H1 (cell line): ENCODE measurements at regions not wholly inside any gene's neighbourhood (a gene's known extent, or its start where the extent isn't known, plus 50 kb on each side); places are given as distances from the start of the nearest gene placed in this dataset.
A peak's percentile ranks its signal among the peaks of the same experiment; 100 is the strongest.

Experiments used
- CTCF ChIA-PET: fragments of 300-600 bp; sonication (Branson Sonifier 250); formaldehyde crosslinking; loops from one replicate; lab custom pipeline; 2021; ENCODE audit not compliant: partially characterized antibody; lab: Charles Lee
- POLR2A ChIA-PET: fragments of 300-600 bp; sonication (Branson Sonifier 250); formaldehyde crosslinking; loops from one replicate; lab custom pipeline; 2021; ENCODE audit warnings: inconsistent platforms; ENCODE audit not compliant: partially characterized antibody; lab: Charles Lee
- DNase-seq, 2 experiments: peaks; one replicate each; pipeline versions ENCODE4 v3.0.0 to v3.0.0-alpha.2; 2010 to 2022; ENCODE audit warnings: low spot score in 2 of 2, low read depth in 1 of 2, mixed read lengths in 1 of 2
- FAIRE-seq: peaks from 2 replicates; lab custom pipeline; 2011; peaks lifted over from hg19 to GRCh38; lab: Jason Lieb, UNC
- H2AFZ ChIP-seq: 2 replicates; pipeline ENCODE4 v1.8.1; 2012; ENCODE audit warnings: low read length, inconsistent platforms
- H2AK5ac ChIP-seq: 2 replicates; pipeline ENCODE4 v1.6.1; 2013; ENCODE audit warnings: low read depth, low read length
- H2BK120ac ChIP-seq: replicated peaks from 2 replicates; pipeline ENCODE3; 2013; ENCODE audit warnings: low read depth, low read length, inconsistent platforms
- H2BK12ac ChIP-seq: 2 replicates; pipeline ENCODE4 v1.6.1; 2013; ENCODE audit warnings: low read depth, low read length
- H2BK15ac ChIP-seq: 2 replicates; pipeline ENCODE4 v1.6.1; 2013; ENCODE audit warnings: low read length
- H2BK20ac ChIP-seq: 2 replicates; pipeline ENCODE4 v1.6.1; 2013; ENCODE audit warnings: low read length
- H2BK5ac ChIP-seq: 2 replicates; pipeline ENCODE4 v1.6.1; 2013; ENCODE audit warnings: low read depth, low read length
- H3K14ac ChIP-seq: 2 replicates; pipeline ENCODE4 v1.6.1; 2013; ENCODE audit warnings: inconsistent platforms; ENCODE audit not compliant: insufficient read length
- H3K18ac ChIP-seq: 2 replicates; pipeline ENCODE4 v1.6.1; 2013; ENCODE audit warnings: low read length; ENCODE audit errors: extremely low read depth
- H3K23ac ChIP-seq: 2 replicates; pipeline ENCODE4 v1.6.1; 2013; ENCODE audit warnings: inconsistent platforms; ENCODE audit not compliant: insufficient read length
- H3K23me2 ChIP-seq: 2 replicates; pipeline ENCODE4 v1.6.1; 2013; ENCODE audit warnings: low read depth, low read length
- H3K27ac ChIP-seq: 2 replicates; pipeline ENCODE4 v1.6.1; 2011; ENCODE audit warnings: low read depth, low read length, inconsistent platforms
- H3K27me3 ChIP-seq, 4 experiments: replicated peaks in 1 of 4; 1 replicate in 1 of 4; 2 replicates in 3 of 4; pipeline versions ENCODE4 v1.6.1 to v1.8.1; 2011 to 2013; ENCODE audit warnings: low read length in 3 of 4, mild to moderate bottlenecking in 3 of 4, inconsistent platforms in 2 of 4, mixed read lengths in 2 of 4, moderate library complexity in 1 of 4; ENCODE audit not compliant: control insufficient read depth in 3 of 4, insufficient read depth in 3 of 4; ENCODE audit errors: extremely low read depth in 1 of 4
- H3K36me3 ChIP-seq, 4 experiments: 2 replicates each; pipeline versions ENCODE4 v1.6.1 to v1.8.1; 2011 to 2013; ENCODE audit warnings: mild to moderate bottlenecking in 4 of 4, low read length in 3 of 4, moderate library complexity in 2 of 4, control low read depth in 1 of 4, inconsistent platforms in 1 of 4; ENCODE audit not compliant: insufficient read depth in 4 of 4, control insufficient read depth in 2 of 4
- H3K4ac ChIP-seq: replicated peaks from 2 replicates; pipeline ENCODE3; 2013; ENCODE audit warnings: low read length, low read depth, mixed read lengths, inconsistent platforms; ENCODE audit not compliant: insufficient read length
- H3K4me1 ChIP-seq, 4 experiments: replicated peaks in 1 of 4; 1 replicate in 1 of 4; 2 replicates in 3 of 4; pipeline versions ENCODE4 v1.6.1 to v1.8.1; 2011 to 2013; ENCODE audit warnings: low read length in 3 of 4, inconsistent platforms in 2 of 4, mixed read lengths in 1 of 4; ENCODE audit not compliant: insufficient read depth in 4 of 4, control insufficient read depth in 3 of 4
- H3K4me2 ChIP-seq, 2 experiments: 2 replicates each; pipeline versions ENCODE4 v1.6.1 to v1.8.1; 2011 to 2013; ENCODE audit warnings: low read depth in 2 of 2, low read length in 2 of 2, control low read depth in 1 of 2, inconsistent platforms in 1 of 2, mild to moderate bottlenecking in 1 of 2; ENCODE audit not compliant: insufficient read depth in 1 of 2
- H3K4me3 ChIP-seq, 4 experiments: fragments of 200-600, 300-600 bp in 1 of 4; sonication (generic), shearing (Covaris generic), sonication (Bioruptor Twin) in 1 of 4; 2 replicates each; pipeline versions ENCODE4 v1.5.1 to v1.8.1; 2011 to 2016; ENCODE audit warnings: low read length in 4 of 4, low read depth in 3 of 4, control low read depth in 2 of 4, inconsistent platforms in 2 of 4, mild to moderate bottlenecking in 2 of 4, mixed read lengths in 1 of 4, moderate library complexity in 1 of 4; ENCODE audit not compliant: insufficient read depth in 2 of 4; ENCODE audit errors: extremely low read depth in 1 of 4
- H3K56ac ChIP-seq: replicated peaks from 2 replicates; pipeline ENCODE3; 2013; ENCODE audit warnings: low read depth, mild to moderate bottlenecking, mixed read lengths, low read length, inconsistent platforms; ENCODE audit not compliant: insufficient read length
- H3K79me1 ChIP-seq: 2 replicates; pipeline ENCODE4 v1.6.1; 2013; ENCODE audit warnings: low read depth, low read length, control low read depth
- H3K79me2 ChIP-seq, 2 experiments: 2 replicates each; pipeline versions ENCODE4 v1.6.1 to v1.8.1; 2012 to 2013; ENCODE audit warnings: low read length in 2 of 2, mild to moderate bottlenecking in 2 of 2, inconsistent platforms in 1 of 2; ENCODE audit not compliant: insufficient read depth in 2 of 2, control insufficient read depth in 1 of 2
- H3K9ac ChIP-seq, 4 experiments: replicated peaks in 1 of 4; 1 replicate in 1 of 4; 2 replicates in 3 of 4; pipeline versions ENCODE4 v1.6.1 to v1.8.1; 2011 to 2013; ENCODE audit warnings: low read depth in 3 of 4, low read length in 3 of 4, control low read depth in 2 of 4, mild to moderate bottlenecking in 2 of 4, moderate library complexity in 2 of 4, inconsistent platforms in 1 of 4; ENCODE audit errors: extremely low read depth in 1 of 4
- H3K9me3 ChIP-seq, 2 experiments: 2 replicates each; pipeline versions ENCODE4 v1.6.1 to v1.8.1; 2012 to 2013; ENCODE audit warnings: mild to moderate bottlenecking in 2 of 2, moderate library complexity in 2 of 2, control low read depth in 1 of 2, inconsistent platforms in 1 of 2, low read depth in 1 of 2, low read length in 1 of 2, mixed read lengths in 1 of 2; ENCODE audit not compliant: insufficient read depth in 2 of 2
- H4K20me1 ChIP-seq, 2 experiments: replicated peaks in 1 of 2; 2 replicates each; pipeline versions ENCODE3 to v1.8.1; 2011 to 2013; ENCODE audit warnings: inconsistent platforms in 2 of 2, low read length in 2 of 2, mild to moderate bottlenecking in 1 of 2; ENCODE audit not compliant: insufficient read depth in 2 of 2, control insufficient read depth in 1 of 2
- H4K5ac ChIP-seq: 2 replicates; pipeline ENCODE4 v1.6.1; 2013; ENCODE audit warnings: low read length, low read depth, mixed read lengths, inconsistent platforms; ENCODE audit not compliant: insufficient read length
- H4K8ac ChIP-seq: 2 replicates; pipeline ENCODE4 v1.8.0; 2013; ENCODE audit warnings: mild to moderate bottlenecking, moderate library complexity, low read length, inconsistent platforms; ENCODE audit not compliant: insufficient read depth; ENCODE audit errors: extremely low read depth
- H4K91ac ChIP-seq: replicated peaks from 2 replicates; pipeline ENCODE3; 2013; ENCODE audit warnings: low read length, mixed read lengths, inconsistent platforms; ENCODE audit not compliant: insufficient read length
- BRCA1 ChIP-seq: IDR thresholded peaks from 2 replicates; pipeline ENCODE4 v1.6.1; 2012; ENCODE audit warnings: low read depth, low read length, improper control_type of control experiment
- RFX5 ChIP-seq: IDR thresholded peaks from 2 replicates; pipeline ENCODE4 v1.6.1; 2011; ENCODE audit warnings: low read depth, low read length, improper control_type of control experiment, borderline replicate concordance
- SIRT6 ChIP-seq: IDR thresholded peaks from one replicate; pipeline ENCODE4 v1.7.1; 2012; ENCODE audit warnings: low read length, inconsistent platforms
- SP1 ChIP-seq: IDR thresholded peaks from 2 replicates; pipeline ENCODE4 v1.6.1; 2011; ENCODE audit warnings: low read depth, low read length
- SP4 ChIP-seq: IDR thresholded peaks from 2 replicates; pipeline ENCODE4 v1.6.1; 2012; ENCODE audit warnings: low read length, inconsistent platforms
- SRF ChIP-seq: IDR thresholded peaks from 2 replicates; pipeline ENCODE4 v1.6.1; 2011; ENCODE audit warnings: mild to moderate bottlenecking, low read depth, low read length, moderate library complexity
- TBP ChIP-seq: IDR thresholded peaks from 2 replicates; pipeline ENCODE4 v1.6.1; 2011; ENCODE audit warnings: low read depth, low read length, improper control_type of control experiment
- WGBS, 2 experiments: shearing (Covaris generic) in 1 of 2; methylation state at CpG; one replicate each; pipeline versions ENCODE4 v1.1.6 to v1.1.7; 2013 to 2015; ENCODE audit warnings: low lambda C conversion rate in 2 of 2, mixed read lengths in 2 of 2, inconsistent platforms in 1 of 2, low coverage in 1 of 2, missing lambda C conversion rate in 1 of 2; ENCODE audit not compliant: insufficient replicate concordance in 2 of 2, insufficient coverage in 1 of 2, insufficient read length in 1 of 2; ENCODE audit errors: extremely low coverage in 1 of 2, missing lambda C conversion rate in 1 of 2; 5-methylcytosine and 5-hydroxymethylcytosine counted together
- TF ChIP-seq, protein P1 (sequence below): IDR thresholded peaks from 2 replicates; pipeline ENCODE4 v1.6.1; 2012; ENCODE audit warnings: inconsistent platforms
- TF ChIP-seq, protein P2 (sequence below), 3 experiments: IDR thresholded peaks; 1 replicate in 2 of 3; 2 replicates in 1 of 3; pipeline versions ENCODE4 v1.5.1 to v1.6.1; 2011; ENCODE audit warnings: low read length in 3 of 3, mild to moderate bottlenecking in 3 of 3, inconsistent platforms in 2 of 3, low read depth in 1 of 3, moderate library complexity in 1 of 3; ENCODE audit not compliant: insufficient read depth in 1 of 3; ENCODE audit errors: control extremely low read depth in 1 of 3

DNA sequence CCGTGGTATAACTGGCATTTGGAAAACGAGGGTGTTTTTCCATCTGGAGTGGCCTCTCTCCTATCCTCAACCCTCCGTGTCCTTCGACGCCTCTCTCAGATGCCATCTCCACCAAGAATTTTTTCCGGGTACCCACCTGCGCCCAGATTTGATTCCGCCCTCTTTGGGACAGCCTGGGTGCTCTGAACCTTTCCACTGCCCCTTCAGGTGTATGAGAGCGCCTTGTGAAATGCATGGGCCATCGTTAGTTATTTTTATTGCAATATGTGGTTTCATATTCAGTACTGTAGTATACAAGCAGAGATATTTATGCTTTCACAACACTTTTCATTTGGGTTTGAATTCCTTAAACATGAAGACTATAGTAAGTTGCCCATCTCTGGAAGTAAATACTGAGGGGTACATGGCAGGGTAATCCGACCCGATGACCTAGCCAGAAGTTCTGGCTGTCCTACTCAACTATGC lies 78.2 kb upstream of the IFNE start:
- no peak for FAIRE-seq
- Histone ChIP-seq H3K18ac (peak overlapping the region; percentile 7; the same call in 1 of the 2 replicates), H3K79me1 (no peaks in the 10 kb centered on the region), H4K91ac (no peak overlapping the region), H3K27ac (no peak overlapping the region), H3K4me1 (peaks cover 0 to 8% (median 3%) of the 10 kb centered on the region in 4 experiments; a peak in 2 of 7 replicates), H3K4me2 (peak overlapping the region; percentile 61 to 78), H3K27me3 (peaks cover 0 to 20% (median 9%) of the 10 kb centered on the region in 4 experiments; a peak in 3 of 7 replicates), H2AFZ (peak overlapping the region; percentile 90), H2BK12ac (no peak overlapping the region), H3K4me3 (peak overlapping the region; percentile 46 to 90 (median 84)), H4K8ac (peak overlapping the region; percentile 45), H3K36me3 (no peaks in the 10 kb centered on the region), H3K4ac (no peak overlapping the region), H3K56ac (no peak overlapping the region), H2AK5ac (no peak overlapping the region), H3K23ac (no peak overlapping the region), H3K9me3 (no peaks in the 10 kb centered on the region), H4K5ac (peak overlapping the region; percentile 50), H2BK20ac (no peak overlapping the region), H3K9ac (0 out of 7 replicates have a peak overlapping the region, but pooled peaks of 1 of the 4 experiments have one; percentile 29), H3K79me2 (peaks cover 0 to 14% of the 10 kb centered on the region in 2 experiments; a peak in 2 of 4 replicates), H2BK5ac (no peak overlapping the region), H4K20me1 (no peaks in the 10 kb centered on the region), H3K14ac (no peak overlapping the region), H3K23me2 (peaks cover 13% of the 10 kb centered on the region)
- WGBS, 2 experiments = 61% methylated on average over 12 of the region's 12 CpGs; no CpG with 5 or more reads in 1 of the 2 experiments
- no peak for DNase-seq
- ChIA-PET CTCF (interaction anchor here (0.7 to 1.9 kb wide), 2 partner anchors 17 to 228 kb away, joined by 3 to 5 read pairs; no protein-coding TSS in a partner anchor), POLR2A (interaction anchor here (1.3 to 1.5 kb wide), 2 partner anchors 9 to 17 kb away, joined by 4 to 8 read pairs; no protein-coding TSS in a partner anchor)
- TF ChIP-seq, protein P1, sequence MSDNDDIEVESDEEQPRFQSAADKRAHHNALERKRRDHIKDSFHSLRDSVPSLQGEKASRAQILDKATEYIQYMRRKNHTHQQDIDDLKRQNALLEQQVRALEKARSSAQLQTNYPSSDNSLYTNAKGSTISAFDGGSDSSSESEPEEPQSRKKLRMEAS = no peak; the same call in 1 of the 2 replicates
- TF ChIP-seq SIRT6 (no peak), SP4 (no peak), SRF (no peak), TBP (no peak), SP1 (no peak), BRCA1 (no peak), RFX5 (no peak)
- TF ChIP-seq, protein P2, sequence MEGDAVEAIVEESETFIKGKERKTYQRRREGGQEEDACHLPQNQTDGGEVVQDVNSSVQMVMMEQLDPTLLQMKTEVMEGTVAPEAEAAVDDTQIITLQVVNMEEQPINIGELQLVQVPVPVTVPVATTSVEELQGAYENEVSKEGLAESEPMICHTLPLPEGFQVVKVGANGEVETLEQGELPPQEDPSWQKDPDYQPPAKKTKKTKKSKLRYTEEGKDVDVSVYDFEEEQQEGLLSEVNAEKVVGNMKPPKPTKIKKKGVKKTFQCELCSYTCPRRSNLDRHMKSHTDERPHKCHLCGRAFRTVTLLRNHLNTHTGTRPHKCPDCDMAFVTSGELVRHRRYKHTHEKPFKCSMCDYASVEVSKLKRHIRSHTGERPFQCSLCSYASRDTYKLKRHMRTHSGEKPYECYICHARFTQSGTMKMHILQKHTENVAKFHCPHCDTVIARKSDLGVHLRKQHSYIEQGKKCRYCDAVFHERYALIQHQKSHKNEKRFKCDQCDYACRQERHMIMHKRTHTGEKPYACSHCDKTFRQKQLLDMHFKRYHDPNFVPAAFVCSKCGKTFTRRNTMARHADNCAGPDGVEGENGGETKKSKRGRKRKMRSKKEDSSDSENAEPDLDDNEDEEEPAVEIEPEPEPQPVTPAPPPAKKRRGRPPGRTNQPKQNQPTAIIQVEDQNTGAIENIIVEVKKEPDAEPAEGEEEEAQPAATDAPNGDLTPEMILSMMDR (IDR thresholded peaks at IDR 0.05; ENCODE audit: control extremely low read depth in 1 of 3, insufficient read depth in 1 of 3, low read depth in 1 of 3, low read length in 3 of 3) = no peak
- TF ChIP-seq, all 59 proteins: peak for 0
- no peak overlapping the region for H2BK120ac ChIP-seq
- no peak overlapping the region for H2BK15ac ChIP-seq
